ENCODE measurements at regions not wholly inside any gene's neighbourhood (a gene's known extent, or its start where the extent isn't known, plus 50 kb on each side); places are given as distances from the start of the nearest gene placed in this dataset.

- Histone ChIP-seq H3K4ac (ENCODE audit: low read depth, low read length) (no peak overlapping the region), H2AK9ac (replicated peaks; ENCODE audit: low read depth, low read length, poor library complexity) (no peak overlapping the region), H3K36me3 (ENCODE audit: control insufficient read depth, insufficient read depth, low read length) (no peaks in the 10 kb centered on the region), H3K27me3 (ENCODE audit: control insufficient read depth, insufficient read depth, low read length) (no peaks in the 10 kb centered on the region), H3K9ac (ENCODE audit: low read depth, low read length) (no peak overlapping the region), H3K56ac (ENCODE audit: extremely low read depth, insufficient read depth, low read length) (no peak overlapping the region), H2AFZ (replicated peaks; ENCODE audit: low read length, poor library complexity) (no peak overlapping the region), H3K14ac (replicated peaks; ENCODE audit: low read depth, low read length) (no peak overlapping the region), H3K4me3 (ENCODE audit: insufficient read depth, low read depth, low read length) (no peak overlapping the region), H3K23ac (ENCODE audit: low read depth, low read length) (no peak overlapping the region), H3K27ac (ENCODE audit: insufficient read depth, low read length) (no peak overlapping the region), H2BK120ac (ENCODE audit: low read depth, low read length) (no peak overlapping the region), H2BK5ac (ENCODE audit: low read depth, low read length, poor library complexity, severe bottlenecking) (no peak overlapping the region), H3K79me1 (ENCODE audit: low read depth in 1 of 2, low read length in 2 of 2) (no peaks in the 10 kb centered on the region), H4K8ac (ENCODE audit: low read depth in 2 of 2, low read length in 2 of 2) (no peak overlapping the region), H3K9me3 (ENCODE audit: control insufficient read depth, insufficient read depth, low read length) (no peaks in the 10 kb centered on the region), H2BK15ac (ENCODE audit: low read depth, low read length) (no peak overlapping the region), H3K18ac (ENCODE audit: low read depth, low read length) (no peak overlapping the region), H2AK5ac (ENCODE audit: low read depth, low read length) (no peak overlapping the region), H4K91ac (ENCODE audit: insufficient read depth, low read depth, low read length) (no peak overlapping the region), H2BK20ac (ENCODE audit: low read depth, low read length) (no peak overlapping the region), H4K20me1 (ENCODE audit: insufficient read depth, low read length) (no peaks in the 10 kb centered on the region), H3K4me2 (ENCODE audit: low read depth, low read length) (no peak overlapping the region), H3K9me1 (ENCODE audit: insufficient read depth, low read length) (no peaks in the 10 kb centered on the region), H3K4me1 (ENCODE audit: control insufficient read depth, insufficient read depth, low read length) (no peaks in the 10 kb centered on the region), H4K5ac (ENCODE audit: low read depth, low read length) (no peak overlapping the region)
- BruUV-seq (replicated peaks) = no TSS peak
- TF ChIP-seq NFE2L2 (IDR thresholded peaks at IDR 0.05; ENCODE audit: low read depth, low read length) = no peak
- TF ChIP-seq, protein P1, sequence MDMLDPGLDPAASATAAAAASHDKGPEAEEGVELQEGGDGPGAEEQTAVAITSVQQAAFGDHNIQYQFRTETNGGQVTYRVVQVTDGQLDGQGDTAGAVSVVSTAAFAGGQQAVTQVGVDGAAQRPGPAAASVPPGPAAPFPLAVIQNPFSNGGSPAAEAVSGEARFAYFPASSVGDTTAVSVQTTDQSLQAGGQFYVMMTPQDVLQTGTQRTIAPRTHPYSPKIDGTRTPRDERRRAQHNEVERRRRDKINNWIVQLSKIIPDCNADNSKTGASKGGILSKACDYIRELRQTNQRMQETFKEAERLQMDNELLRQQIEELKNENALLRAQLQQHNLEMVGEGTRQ (IDR thresholded peaks at IDR 0.05; ENCODE audit: low read depth, low read length) = no peak
- no peak for DNase-seq
- ChIA-PET POLR2A (ENCODE audit: unreplicated experiment) (no interaction called here), CTCF (no interaction called here)
- in situ Hi-C loops (cut with MboI; ENCODE audit: low sequenced_read_pairs) = no loop called here
- no CpG with 5 or more reads among the region's 1 CpG for WGBS, 2 experiments (ENCODE audit: extremely low coverage in 2 of 2, insufficient read length in 1 of 2)
- intact Hi-C loops (cut with micrococcal nuclease) = no loop called here
- no peak for ATAC-seq (ENCODE audit: low read depth)
- dilution Hi-C loops (cut with HindIII; ENCODE audit: low sequenced_read_pairs, unreplicated experiment) = no loop called here
Measured at GRCh38 chrX:18041656-18042055, 179.0 kb downstream of the BEND2 start.

Measured in IMR-90 (cell line).